IMR-90 (cell line): ENCODE measurements at regions not wholly inside any gene's neighbourhood (a gene's known extent, or its start where the extent isn't known, plus 50 kb on each side); places are given as distances from the start of the nearest gene placed in this dataset.

Source experiments
- ATAC-seq: fragments of 200-7000 bp; cut with Tn5 transposase; 2 replicates; pipeline ENCODE4 v1.9.1; 2020; ENCODE audit warnings: low read depth, mild to moderate bottlenecking, moderate library complexity
- BruUV-seq: library from RNA; stranded (reverse); fragments of 400-500 nt; replicated peaks from 2 replicates; lab custom pipeline; 2021; lab: Mats Ljungman, UMichigan
- CTCF ChIA-PET: fragments of 300-600 bp; formaldehyde crosslinking; extraction: SDS; loops from one replicate; lab custom pipeline; 2021; ENCODE audit warnings: antibody characterized with exemption; lab: Yijun Ruan, JAX
- POLR2A ChIA-PET: fragments of 300-600 bp; sonication (Branson Sonifier 250); formaldehyde crosslinking; loops from one replicate; lab custom pipeline; 2022; ENCODE audit warnings: antibody characterized with exemption; ENCODE audit not compliant: unreplicated experiment; lab: Charles Lee
- DNase-seq: peaks from one replicate; pipeline ENCODE4 v3.0.0; 2013
- H2AFZ ChIP-seq: replicated peaks from 2 replicates; pipeline ENCODE3; 2013; ENCODE audit warnings: low read length, mild to moderate bottlenecking; ENCODE audit not compliant: poor library complexity
- H2AK5ac ChIP-seq: 2 replicates; pipeline ENCODE4 v1.6.1; 2013; ENCODE audit warnings: low read depth, low read length, inconsistent platforms
- H2AK9ac ChIP-seq: replicated peaks from 2 replicates; pipeline ENCODE3; 2013; ENCODE audit warnings: mild to moderate bottlenecking, low read depth, low read length, moderate library complexity; ENCODE audit not compliant: poor library complexity
- H2BK120ac ChIP-seq: 2 replicates; pipeline ENCODE4 v1.6.1; 2013; ENCODE audit warnings: low read depth, low read length, inconsistent platforms
- H2BK15ac ChIP-seq: 3 replicates; pipeline ENCODE4 v1.6.1; 2013; ENCODE audit warnings: low read depth, low read length, inconsistent platforms
- H2BK20ac ChIP-seq: 2 replicates; pipeline ENCODE4 v1.6.1; 2013; ENCODE audit warnings: low read depth, mild to moderate bottlenecking, inconsistent platforms, low read length, moderate library complexity
- H2BK5ac ChIP-seq: 2 replicates; pipeline ENCODE4 v1.6.1; 2013; ENCODE audit warnings: mild to moderate bottlenecking, low read depth, low read length, inconsistent platforms; ENCODE audit not compliant: poor library complexity, severe bottlenecking
- H3K14ac ChIP-seq: replicated peaks from 2 replicates; pipeline ENCODE4 v1.6.1; 2013; ENCODE audit warnings: low read depth, low read length, inconsistent platforms
- H3K18ac ChIP-seq: 2 replicates; pipeline ENCODE4 v1.6.1; 2013; ENCODE audit warnings: low read depth, low read length, control low read depth
- H3K23ac ChIP-seq: 2 replicates; pipeline ENCODE4 v1.6.1; 2013; ENCODE audit warnings: low read depth, low read length, inconsistent platforms
- H3K27ac ChIP-seq: 2 replicates; pipeline ENCODE4 v1.5.1; 2013; ENCODE audit warnings: mild to moderate bottlenecking, control low read depth, low read length; ENCODE audit not compliant: insufficient read depth
- H3K27me3 ChIP-seq: 2 replicates; pipeline ENCODE4 v1.6.1; 2013; ENCODE audit warnings: low read length; ENCODE audit not compliant: control insufficient read depth, insufficient read depth
- H3K36me3 ChIP-seq: 2 replicates; pipeline ENCODE4 v1.6.1; 2013; ENCODE audit warnings: low read length, mixed read lengths; ENCODE audit not compliant: control insufficient read depth, insufficient read depth
- H3K4ac ChIP-seq: 2 replicates; pipeline ENCODE4 v1.6.1; 2013; ENCODE audit warnings: low read depth, low read length, inconsistent platforms
- H3K4me1 ChIP-seq: 2 replicates; pipeline ENCODE4 v1.6.1; 2013; ENCODE audit warnings: low read length, mixed read lengths; ENCODE audit not compliant: control insufficient read depth, insufficient read depth
- H3K4me2 ChIP-seq: 2 replicates; pipeline ENCODE4 v1.6.1; 2013; ENCODE audit warnings: low read depth, mild to moderate bottlenecking, control low read depth, low read length, moderate library complexity
- H3K4me3 ChIP-seq: 2 replicates; pipeline ENCODE4 v1.5.1; 2013; ENCODE audit warnings: low read depth, mild to moderate bottlenecking, control low read depth, low read length, moderate library complexity; ENCODE audit not compliant: insufficient read depth
- H3K56ac ChIP-seq: 2 replicates; pipeline ENCODE4 v1.6.1; 2013; ENCODE audit warnings: low read length, inconsistent platforms; ENCODE audit not compliant: insufficient read depth; ENCODE audit errors: extremely low read depth
- H3K79me1 ChIP-seq, 2 experiments: 2 replicates each; pipeline ENCODE4 v1.6.1; 2013; ENCODE audit warnings: low read length in 2 of 2, inconsistent platforms in 1 of 2, low read depth in 1 of 2
- H3K9ac ChIP-seq: 2 replicates; pipeline ENCODE4 v1.6.1; 2013; ENCODE audit warnings: low read depth, low read length, control low read depth
- H3K9me1 ChIP-seq: 2 replicates; pipeline ENCODE4 v1.6.1; 2013; ENCODE audit warnings: low read length, inconsistent platforms; ENCODE audit not compliant: insufficient read depth
- H3K9me3 ChIP-seq: 2 replicates; pipeline ENCODE4 v1.6.1; 2013; ENCODE audit warnings: low read length; ENCODE audit not compliant: control insufficient read depth, insufficient read depth
- H4K20me1 ChIP-seq: 2 replicates; pipeline ENCODE4 v1.6.1; 2013; ENCODE audit warnings: low read length, inconsistent platforms; ENCODE audit not compliant: insufficient read depth
- H4K5ac ChIP-seq: 2 replicates; pipeline ENCODE4 v1.6.1; 2013; ENCODE audit warnings: mild to moderate bottlenecking, low read depth, low read length, control low read depth
- H4K8ac ChIP-seq, 2 experiments: 2 replicates each; pipeline ENCODE4 v1.6.1; 2013; ENCODE audit warnings: low read depth in 2 of 2, low read length in 2 of 2, control low read depth in 1 of 2, inconsistent platforms in 1 of 2
- H4K91ac ChIP-seq: 2 replicates; pipeline ENCODE4 v1.6.1; 2013; ENCODE audit warnings: low read depth, low read length, inconsistent platforms; ENCODE audit not compliant: insufficient read depth
- BHLHE40 ChIP-seq: fragments of 150-350 bp; IDR thresholded peaks from 2 replicates; pipeline ENCODE4 v1.6.1; 2016; ENCODE audit warnings: mild to moderate bottlenecking, low read depth, low read length
- CEBPB ChIP-seq: IDR thresholded peaks from 2 replicates; pipeline ENCODE4 v1.6.1; 2012; ENCODE audit warnings: low read depth, low read length, improper control_type of control experiment
- CHD1 ChIP-seq: IDR thresholded peaks from 2 replicates; pipeline ENCODE4 v1.6.1; 2012; ENCODE audit warnings: low read depth, low read length, improper control_type of control experiment
- ELK1 ChIP-seq: fragments of 150-350 bp; IDR thresholded peaks from 2 replicates; pipeline ENCODE4 v1.6.1; 2016; ENCODE audit warnings: low read depth, mild to moderate bottlenecking, low read length, moderate library complexity, borderline replicate concordance
- FOS ChIP-seq: fragments of 150-350 bp; IDR thresholded peaks from 2 replicates; pipeline ENCODE4 v1.6.1; 2016; ENCODE audit warnings: low read depth, low read length
- MAFK ChIP-seq: IDR thresholded peaks from 2 replicates; pipeline ENCODE4 v1.6.1; 2012; ENCODE audit warnings: low read depth, low read length, improper control_type of control experiment
- MAZ ChIP-seq: IDR thresholded peaks from 2 replicates; pipeline ENCODE4 v1.6.1; 2012; ENCODE audit warnings: low read depth, mild to moderate bottlenecking, low read length, improper control_type of control experiment, moderate library complexity, borderline replicate concordance
- MXI1 ChIP-seq: IDR thresholded peaks from 2 replicates; pipeline ENCODE4 v1.6.1; 2012; ENCODE audit warnings: low read depth, mild to moderate bottlenecking, low read length, moderate library complexity, borderline replicate concordance
- NFE2L2 ChIP-seq: fragments of 150-350 bp; IDR thresholded peaks from 2 replicates; pipeline ENCODE4 v1.6.1; 2016; ENCODE audit warnings: low read depth, mild to moderate bottlenecking, low read length
- RAD21 ChIP-seq: IDR thresholded peaks from 2 replicates; pipeline ENCODE4 v1.6.1; 2012; ENCODE audit warnings: low read length, improper control_type of control experiment
- RCOR1 ChIP-seq: IDR thresholded peaks from 2 replicates; pipeline ENCODE4 v1.6.1; 2012; ENCODE audit warnings: mild to moderate bottlenecking, low read length, improper control_type of control experiment; ENCODE audit not compliant: insufficient replicate concordance
- RFX5 ChIP-seq: IDR thresholded peaks from 2 replicates; pipeline ENCODE4 v1.8.0; 2012; ENCODE audit warnings: low read depth, mild to moderate bottlenecking, low read length, moderate library complexity
- SMC3 ChIP-seq: fragments of 150-350 bp; IDR thresholded peaks from 2 replicates; pipeline ENCODE4 v1.6.1; 2016; ENCODE audit warnings: low read depth, mild to moderate bottlenecking, antibody characterized with exemption, low read length, moderate library complexity
- WGBS, 2 experiments: methylation state at CpG; one replicate each; pipeline versions ENCODE4 v1.1.5 to v1.1.7; 2013; ENCODE audit warnings: missing lambda C conversion rate in 2 of 2; ENCODE audit not compliant: insufficient read length in 1 of 2; ENCODE audit errors: extremely low coverage in 2 of 2; 5-methylcytosine and 5-hydroxymethylcytosine counted together
- dilution Hi-C: fragments of 300-500 bp; cut with HindIII; formaldehyde crosslinking; loops from one replicate; pipeline ENCODE4 v1.14.3; 2018; ENCODE audit warnings: low sequenced_read_pairs; ENCODE audit not compliant: unreplicated experiment
- in situ Hi-C: fragments of 300-500 bp; cut with MboI; formaldehyde crosslinking; loops from 3 replicates; pipeline ENCODE4 v1.14.3; 2019; ENCODE audit warnings: low sequenced_read_pairs, inconsistent platforms, mixed read lengths
- intact Hi-C: fragments of 100-400 bp; cut with micrococcal nuclease; formaldehyde crosslinking; loops from 2 replicates; pipeline ENCODE4 v1.10.0; 2022
- TF ChIP-seq, protein P1 (sequence below): fragments of 150-350 bp; IDR thresholded peaks from 2 replicates; pipeline ENCODE4 v1.6.1; 2017; ENCODE audit warnings: mild to moderate bottlenecking, antibody characterized with exemption, low read length, low read depth
- TF ChIP-seq, protein P2 (sequence below): conservative IDR thresholded peaks from 2 replicates; pipeline ENCODE4 v1.5.1; 2012; ENCODE audit warnings: mild to moderate bottlenecking, low read depth, low read length, improper control_type of control experiment

DNA sequence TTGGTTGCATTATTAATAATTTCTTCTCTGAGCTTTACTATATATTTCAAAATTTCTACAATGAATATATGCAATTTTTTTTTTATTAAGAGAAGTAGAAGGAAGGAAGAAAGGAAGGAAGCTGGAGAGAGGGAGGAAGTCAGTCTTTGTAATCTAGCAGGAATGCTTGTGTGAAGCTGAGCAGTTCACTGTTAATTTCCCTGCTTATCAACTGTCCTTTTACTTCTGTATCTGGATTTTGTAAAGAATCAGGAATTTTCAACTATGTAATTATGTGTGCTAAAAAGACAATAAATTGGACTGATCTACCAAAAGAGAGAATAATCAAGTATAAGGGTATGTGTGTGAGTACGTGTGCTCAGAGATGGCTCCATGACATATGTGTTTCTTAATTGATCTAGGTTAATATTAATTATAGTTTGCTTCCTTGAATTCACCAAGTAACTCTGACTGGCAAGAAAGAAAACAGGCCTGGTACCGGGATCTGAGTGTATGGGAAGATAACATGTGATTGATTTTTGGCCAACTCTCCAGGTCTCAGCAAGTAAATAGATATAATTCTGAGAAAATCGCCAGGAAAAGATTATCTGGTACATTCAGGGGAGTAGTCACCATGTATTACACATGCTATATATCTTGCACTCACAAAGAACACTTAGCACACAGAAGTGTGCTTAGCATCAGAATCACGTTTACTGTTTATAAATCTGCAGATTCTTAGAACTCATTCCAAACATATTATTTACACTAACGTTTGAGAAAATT is 1758.8 kb upstream of the WWC1 start:
- H2AK5ac ChIP-seq = no peak overlapping the region
- no peak overlapping the region for H4K5ac ChIP-seq
- intact Hi-C loops (no loop called here), in situ Hi-C loops (no loop called here), dilution Hi-C loops (no loop called here)
- H2AFZ ChIP-seq = no peak overlapping the region
- H2BK5ac ChIP-seq = no peak overlapping the region
- no peak overlapping the region for H4K91ac ChIP-seq
- no peak overlapping the region for H3K4me2 ChIP-seq
- H3K79me1 ChIP-seq = no peaks in the 10 kb centered on the region
- H3K27ac ChIP-seq = no peak overlapping the region
- TF ChIP-seq CEBPB = no peak
- no peak for TF ChIP-seq BHLHE40
- no peak for TF ChIP-seq CHD1
- no peak for TF ChIP-seq NFE2L2
- TF ChIP-seq RFX5 = no peak
- TF ChIP-seq FOS = no peak
- TF ChIP-seq MXI1 = no peak
- TF ChIP-seq, protein P1, sequence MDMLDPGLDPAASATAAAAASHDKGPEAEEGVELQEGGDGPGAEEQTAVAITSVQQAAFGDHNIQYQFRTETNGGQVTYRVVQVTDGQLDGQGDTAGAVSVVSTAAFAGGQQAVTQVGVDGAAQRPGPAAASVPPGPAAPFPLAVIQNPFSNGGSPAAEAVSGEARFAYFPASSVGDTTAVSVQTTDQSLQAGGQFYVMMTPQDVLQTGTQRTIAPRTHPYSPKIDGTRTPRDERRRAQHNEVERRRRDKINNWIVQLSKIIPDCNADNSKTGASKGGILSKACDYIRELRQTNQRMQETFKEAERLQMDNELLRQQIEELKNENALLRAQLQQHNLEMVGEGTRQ = no peak
- TF ChIP-seq MAZ = no peak
- TF ChIP-seq ELK1 = no peak
- no peak for TF ChIP-seq SMC3
- no peak for TF ChIP-seq RAD21
- TF ChIP-seq RCOR1 = no peak
- TF ChIP-seq, protein P2, sequence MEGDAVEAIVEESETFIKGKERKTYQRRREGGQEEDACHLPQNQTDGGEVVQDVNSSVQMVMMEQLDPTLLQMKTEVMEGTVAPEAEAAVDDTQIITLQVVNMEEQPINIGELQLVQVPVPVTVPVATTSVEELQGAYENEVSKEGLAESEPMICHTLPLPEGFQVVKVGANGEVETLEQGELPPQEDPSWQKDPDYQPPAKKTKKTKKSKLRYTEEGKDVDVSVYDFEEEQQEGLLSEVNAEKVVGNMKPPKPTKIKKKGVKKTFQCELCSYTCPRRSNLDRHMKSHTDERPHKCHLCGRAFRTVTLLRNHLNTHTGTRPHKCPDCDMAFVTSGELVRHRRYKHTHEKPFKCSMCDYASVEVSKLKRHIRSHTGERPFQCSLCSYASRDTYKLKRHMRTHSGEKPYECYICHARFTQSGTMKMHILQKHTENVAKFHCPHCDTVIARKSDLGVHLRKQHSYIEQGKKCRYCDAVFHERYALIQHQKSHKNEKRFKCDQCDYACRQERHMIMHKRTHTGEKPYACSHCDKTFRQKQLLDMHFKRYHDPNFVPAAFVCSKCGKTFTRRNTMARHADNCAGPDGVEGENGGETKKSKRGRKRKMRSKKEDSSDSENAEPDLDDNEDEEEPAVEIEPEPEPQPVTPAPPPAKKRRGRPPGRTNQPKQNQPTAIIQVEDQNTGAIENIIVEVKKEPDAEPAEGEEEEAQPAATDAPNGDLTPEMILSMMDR = no peak
- TF ChIP-seq MAFK = no peak
- CTCF ChIA-PET = no interaction called here
- H3K18ac ChIP-seq = no peak overlapping the region
- POLR2A ChIA-PET = no interaction called here
- H4K8ac ChIP-seq = no peak overlapping the region
- H3K36me3 ChIP-seq = no peaks in the 10 kb centered on the region
- no peaks in the 10 kb centered on the region for H3K27me3 ChIP-seq
- H2BK20ac ChIP-seq = no peak overlapping the region
- no peak overlapping the region for H3K4me3 ChIP-seq
- no CpG with 5 or more reads among the region's 5 CpGs for WGBS, 2 experiments
- no peaks in the 10 kb centered on the region for H3K9me1 ChIP-seq
- H2BK15ac ChIP-seq = no peak overlapping the region
- no peak overlapping the region for H2BK120ac ChIP-seq
- no TSS peak for BruUV-seq
- no peak overlapping the region for H3K14ac ChIP-seq
- H3K23ac ChIP-seq = no peak overlapping the region
- no peak overlapping the region for H2AK9ac ChIP-seq
- no peaks in the 10 kb centered on the region for H4K20me1 ChIP-seq
- DNase-seq = no peak
- H3K9me3 ChIP-seq = no peaks in the 10 kb centered on the region
- no peak overlapping the region for H3K4ac ChIP-seq
- no peaks in the 10 kb centered on the region for H3K4me1 ChIP-seq
- no peak overlapping the region for H3K9ac ChIP-seq
- H3K56ac ChIP-seq = no peak overlapping the region
- ATAC-seq = no peak
